Body of pancreas (tissue), 4 donors: ENCODE measurements at regions not wholly inside any gene's neighbourhood (a gene's known extent, or its start where the extent isn't known, plus 50 kb on each side); places are given as distances from the start of the nearest gene placed in this dataset.

ENCODE experiments used
- ATAC-seq: fragments of 150-250 bp; one replicate; pipeline ENCODE4 v1.9.1; 2016
- DNase-seq, 4 donors: peaks; one replicate each; pipeline ENCODE4 v3.0.0-alpha.2; 2019
- H3K27ac ChIP-seq, 4 donors: fragments of 200-600 bp; sonication (generic); 1 replicate in 3 of 4; 2 replicates in 1 of 4; pipeline versions ENCODE4 v1.5.1 to v1.6.1; 2016 to 2019; ENCODE audit warnings: mild to moderate bottlenecking in 1 of 4, mixed read lengths in 1 of 4, moderate library complexity in 1 of 4
- H3K27me3 ChIP-seq, 2 donors: fragments of 200-600 bp; sonication (generic); one replicate each; pipeline ENCODE4 v1.6.0; 2016; ENCODE audit warnings: mild to moderate bottlenecking in 1 of 2
- H3K36me3 ChIP-seq, 2 donors: fragments of 200-600 bp; sonication (generic); replicated peaks in 1 of 2; 2 replicates each; pipeline ENCODE4 v1.5.1; 2016; ENCODE audit warnings: low read depth in 2 of 2; ENCODE audit not compliant: insufficient read depth in 1 of 2
- H3K4me1 ChIP-seq: fragments of 200-600 bp; sonication (generic); one replicate; pipeline ENCODE4 v1.6.0; 2016
- H3K4me3 ChIP-seq, 2 donors: fragments of 200-600 bp; sonication (generic); 1 replicate in 1 of 2; 2 replicates in 1 of 2; pipeline ENCODE4 v1.5.1; 2016 to 2019
- H3K9me3 ChIP-seq, 3 donors: fragments of 200-600 bp; sonication (generic); 1 replicate in 2 of 3; 2 replicates in 1 of 3; pipeline ENCODE4 v1.5.1; 2016
- POLR2A ChIP-seq, 3 donors: fragments of 450-650 bp; IDR thresholded peaks; one replicate each; pipeline ENCODE4 v1.6.1; 2016; ENCODE audit warnings: antibody characterized with exemption in 3 of 3, mild to moderate bottlenecking in 2 of 3
- WGBS, 2 donors: methylation state at CpG; one replicate each; pipeline ENCODE4 v1.1.5; 2017; 5-methylcytosine and 5-hydroxymethylcytosine counted together
- intact Hi-C: fragments of 100-400 bp; cut with DNase I; formaldehyde crosslinking; loops from one replicate; pipeline ENCODE4 v1.15.1; 2023
- TF ChIP-seq, protein P1 (sequence below), 7 experiments: fragments of 450-650 bp in 4 of 7; fragments of 200-600 bp in 3 of 7; sonication (generic) in 3 of 7; IDR thresholded peaks; one replicate each; pipeline ENCODE4 v1.5.1; 2016 to 2019; ENCODE audit warnings: antibody characterized with exemption in 7 of 7

DNA sequence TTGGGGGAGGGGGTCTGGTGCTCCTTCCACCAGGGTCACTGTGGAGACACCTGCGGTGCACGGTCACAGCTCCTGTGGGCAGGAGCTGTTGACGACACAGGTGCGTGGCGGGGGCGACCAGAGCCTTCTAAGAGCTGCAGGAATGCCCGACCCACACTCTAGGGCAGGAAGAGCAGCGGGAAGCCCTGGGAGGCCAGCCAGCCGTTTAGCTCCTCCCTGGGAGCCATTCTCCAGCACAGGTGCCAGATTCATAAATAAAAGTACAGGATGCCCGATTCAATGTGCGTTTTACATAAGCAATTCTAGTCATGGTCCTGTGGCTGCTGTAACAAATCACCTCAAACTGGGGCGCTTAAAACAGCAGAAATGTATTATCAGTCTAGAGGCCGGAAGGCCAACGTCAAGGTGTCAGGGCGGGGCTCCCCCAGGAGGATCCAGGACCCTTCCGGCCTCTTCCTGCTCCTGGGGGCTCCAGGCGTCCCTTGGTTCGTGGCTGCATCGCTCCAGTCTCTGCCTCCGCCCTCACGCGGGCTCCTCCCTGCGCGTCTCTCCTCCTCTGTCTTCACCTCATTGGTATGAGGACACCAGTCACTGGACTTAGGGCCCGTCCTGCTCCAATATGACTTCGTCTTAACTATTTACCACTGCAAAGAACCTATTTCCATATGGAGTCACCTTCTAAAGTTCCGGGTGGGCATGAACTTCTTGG, 155.4 kb downstream of the FOXL1 start:
- no peak for DNase-seq
- intact Hi-C loops: no loop called here
- TF ChIP-seq, protein P1, sequence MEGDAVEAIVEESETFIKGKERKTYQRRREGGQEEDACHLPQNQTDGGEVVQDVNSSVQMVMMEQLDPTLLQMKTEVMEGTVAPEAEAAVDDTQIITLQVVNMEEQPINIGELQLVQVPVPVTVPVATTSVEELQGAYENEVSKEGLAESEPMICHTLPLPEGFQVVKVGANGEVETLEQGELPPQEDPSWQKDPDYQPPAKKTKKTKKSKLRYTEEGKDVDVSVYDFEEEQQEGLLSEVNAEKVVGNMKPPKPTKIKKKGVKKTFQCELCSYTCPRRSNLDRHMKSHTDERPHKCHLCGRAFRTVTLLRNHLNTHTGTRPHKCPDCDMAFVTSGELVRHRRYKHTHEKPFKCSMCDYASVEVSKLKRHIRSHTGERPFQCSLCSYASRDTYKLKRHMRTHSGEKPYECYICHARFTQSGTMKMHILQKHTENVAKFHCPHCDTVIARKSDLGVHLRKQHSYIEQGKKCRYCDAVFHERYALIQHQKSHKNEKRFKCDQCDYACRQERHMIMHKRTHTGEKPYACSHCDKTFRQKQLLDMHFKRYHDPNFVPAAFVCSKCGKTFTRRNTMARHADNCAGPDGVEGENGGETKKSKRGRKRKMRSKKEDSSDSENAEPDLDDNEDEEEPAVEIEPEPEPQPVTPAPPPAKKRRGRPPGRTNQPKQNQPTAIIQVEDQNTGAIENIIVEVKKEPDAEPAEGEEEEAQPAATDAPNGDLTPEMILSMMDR (IDR thresholded peaks at IDR 0.05): no peak
- TF ChIP-seq POLR2A (IDR thresholded peaks at IDR 0.05): no peak
- H3K27ac ChIP-seq: no peak overlapping the region
- H3K36me3 ChIP-seq: no peaks in the 10 kb centered on the region
- no peak for ATAC-seq
- WGBS, 2 donors: 44 to 53% methylated on average over 26 of the region's 27 CpGs
- H3K9me3 ChIP-seq: no peaks in the 10 kb centered on the region
- H3K4me3 ChIP-seq: no peak overlapping the region
- peaks cover 4 to 6% of the 10 kb centered on the region in 2 donors for H3K27me3 ChIP-seq
- H3K4me1 ChIP-seq: no peaks in the 10 kb centered on the region

DNA sequence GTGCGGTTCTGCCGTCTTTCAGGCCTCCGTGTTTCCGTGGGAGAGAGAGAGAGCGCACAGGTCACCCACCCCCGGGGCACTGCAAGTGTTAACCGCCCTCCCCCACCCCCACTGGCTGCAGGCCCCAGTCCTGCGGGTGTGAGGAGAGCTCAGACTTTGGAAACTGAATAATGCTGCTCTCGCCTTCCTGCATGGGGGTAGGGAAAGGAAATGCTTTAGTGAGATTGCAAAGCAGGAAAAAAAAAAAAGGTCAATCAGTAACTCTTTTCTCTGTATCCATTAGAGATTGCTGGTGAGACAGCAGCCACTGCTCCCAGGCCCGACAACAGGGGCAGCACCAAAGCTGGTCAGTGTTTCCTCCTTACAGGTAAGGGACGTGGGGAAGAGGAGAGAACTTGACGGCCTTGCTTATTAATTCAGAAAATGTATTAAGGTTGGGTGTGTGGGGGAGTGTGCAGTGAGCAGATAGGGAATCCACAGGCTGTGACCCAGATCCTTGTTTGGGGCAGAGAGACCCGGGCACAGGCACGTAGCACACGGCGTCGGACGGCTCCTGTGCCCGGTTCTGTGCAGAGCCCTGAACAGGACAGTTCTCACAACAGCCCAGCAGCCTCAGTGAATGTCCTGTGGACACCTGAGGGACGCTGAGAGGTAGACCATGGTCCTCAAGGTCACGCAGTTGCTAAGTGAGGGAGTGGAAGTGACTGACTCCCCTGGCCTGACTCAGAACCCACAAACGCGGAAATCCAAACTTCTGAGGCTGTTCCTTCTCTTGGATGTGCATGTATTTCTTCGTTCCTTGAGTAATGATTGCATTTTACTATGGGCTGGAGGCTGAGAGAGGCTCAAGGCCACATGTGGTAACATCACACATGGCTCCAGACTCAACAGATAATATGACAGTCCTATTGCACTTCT, 156.5 kb downstream of the FOXL1 start:
- H3K9me3 ChIP-seq: no peaks in the 10 kb centered on the region
- DNase-seq: no peak
- peaks cover 4 to 6% of the 10 kb centered on the region in 2 donors for H3K27me3 ChIP-seq
- no peak overlapping the region for H3K4me3 ChIP-seq
- H3K36me3 ChIP-seq: no peaks in the 10 kb centered on the region
- no peak for TF ChIP-seq POLR2A (IDR thresholded peaks at IDR 0.05)
- TF ChIP-seq, protein P1 (IDR thresholded peaks at IDR 0.05): no peak
- no peak for ATAC-seq
- 33 to 41% methylated on average over 23 to 24 of the region's 24 CpGs for WGBS, 2 donors
- intact Hi-C loops: no loop called here
- H3K4me1 ChIP-seq: no peaks in the 10 kb centered on the region
- no peak overlapping the region for H3K27ac ChIP-seq

DNA sequence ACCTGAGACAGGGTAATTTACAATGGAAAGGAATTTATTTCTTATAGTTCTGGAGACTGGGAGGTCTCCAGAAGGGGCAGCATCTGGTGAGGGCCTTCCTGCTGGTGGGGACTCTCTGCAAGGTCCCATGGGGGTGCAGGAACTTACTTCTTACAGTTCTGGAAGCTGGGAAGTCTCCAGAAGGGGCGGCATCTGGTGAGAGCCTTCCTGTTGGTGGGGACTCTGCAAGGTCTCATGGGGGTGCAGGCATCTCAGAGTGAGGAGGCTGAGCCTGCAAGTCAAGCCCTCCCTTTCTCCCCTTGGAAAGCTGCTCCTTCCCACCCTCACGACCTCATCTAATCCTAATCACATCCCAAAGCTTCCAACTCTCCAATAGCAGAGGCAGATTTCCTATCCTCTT, 157.4 kb downstream of the FOXL1 start:
- H3K36me3 ChIP-seq: no peaks in the 10 kb centered on the region
- 73 to 74% methylated on average over 2 of the region's 2 CpGs for WGBS, 2 donors
- DNase-seq (no peak), ATAC-seq (no peak)
- peaks cover 4 to 6% of the 10 kb centered on the region in 2 donors for H3K27me3 ChIP-seq
- H3K4me1 ChIP-seq: peaks cover under 1% of the 10 kb centered on the region
- no peak overlapping the region for H3K27ac ChIP-seq
- TF ChIP-seq POLR2A (IDR thresholded peaks at IDR 0.05): no peak
- TF ChIP-seq, protein P1 (IDR thresholded peaks at IDR 0.05): no peak
- no peak overlapping the region for H3K4me3 ChIP-seq
- no peaks in the 10 kb centered on the region for H3K9me3 ChIP-seq
- intact Hi-C loops: no loop called here

DNA sequence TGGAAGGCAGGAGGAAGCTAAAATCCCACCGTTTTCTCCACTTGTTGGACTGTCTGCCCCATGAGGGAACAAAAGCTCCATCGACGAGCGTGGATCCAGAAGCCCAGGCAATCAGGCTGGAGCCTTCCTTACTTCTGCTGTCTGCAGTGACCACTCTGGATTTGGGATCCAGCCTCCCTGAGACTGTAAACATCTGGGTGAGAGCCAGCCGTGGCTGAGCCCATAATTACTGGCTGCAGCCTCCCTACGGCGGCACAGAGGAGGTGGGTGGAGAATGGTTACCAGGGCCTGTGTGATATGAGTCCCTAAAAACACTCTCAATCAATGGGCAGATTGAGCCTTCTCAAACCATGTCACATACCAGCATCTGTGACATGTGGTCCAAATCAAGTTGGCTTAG, 158.2 kb downstream of the FOXL1 start:
- intact Hi-C loops: no loop called here
- ATAC-seq: no peak
- H3K36me3 ChIP-seq: no peaks in the 10 kb centered on the region
- no peak overlapping the region for H3K4me3 ChIP-seq
- H3K27ac ChIP-seq: no peak overlapping the region
- H3K4me1 ChIP-seq: peaks cover 7% of the 10 kb centered on the region
- WGBS, 2 donors: 75 to 76% methylated on average over 7 of the region's 7 CpGs
- DNase-seq: no peak
- H3K9me3 ChIP-seq: no peaks in the 10 kb centered on the region
- H3K27me3 ChIP-seq: peaks cover 4 to 6% of the 10 kb centered on the region in 2 donors
- no peak for TF ChIP-seq POLR2A (IDR thresholded peaks at IDR 0.05)
- TF ChIP-seq, protein P1 (IDR thresholded peaks at IDR 0.05): no peak
